DOHH2 (cell line): ENCODE measurements at regions not wholly inside any gene's neighbourhood (a gene's known extent, or its start where the extent isn't known, plus 50 kb on each side); places are given as distances from the start of the nearest gene placed in this dataset.

Experiments used
- EZH2phosphoT487 ChIP-seq: fragments of 200-600 bp; sonication (generic); IDR thresholded peaks from 2 replicates; pipeline ENCODE4 v1.6.1; 2017; ENCODE audit warnings: borderline replicate concordance, mild to moderate bottlenecking, antibody characterized with exemption, low read length, moderate library complexity, mixed read lengths
- TF ChIP-seq, protein P1 (sequence below): fragments of 200-600 bp; sonication (generic); IDR thresholded peaks from one replicate; pipeline ENCODE4 v1.5.1; 2014; ENCODE audit warnings: antibody characterized with exemption, mild to moderate bottlenecking, low read depth, low read length; ENCODE audit not compliant: poor library complexity, severe bottlenecking

DNA sequence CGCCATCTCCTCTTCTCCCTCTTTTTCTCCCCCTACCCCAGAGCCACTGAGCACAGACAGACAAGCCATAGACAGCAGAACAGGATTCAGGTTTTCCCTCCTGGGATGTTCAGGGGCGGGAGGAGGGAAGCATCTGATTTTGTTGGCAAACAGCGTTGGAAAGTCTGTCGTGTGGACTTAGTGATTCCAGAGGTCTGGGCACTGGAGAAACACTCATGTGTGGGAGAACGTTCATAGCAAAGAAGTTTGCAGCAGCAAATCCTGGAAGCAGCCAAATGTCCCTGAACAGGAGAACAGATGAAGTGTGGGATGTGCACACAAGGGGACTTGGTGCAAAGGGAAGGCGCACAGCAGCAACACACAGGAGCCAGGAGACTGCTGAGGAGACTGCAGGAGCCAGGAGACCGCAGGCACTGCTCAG lies 264.1 kb upstream of the CDYL start:
- TF ChIP-seq, protein P1, sequence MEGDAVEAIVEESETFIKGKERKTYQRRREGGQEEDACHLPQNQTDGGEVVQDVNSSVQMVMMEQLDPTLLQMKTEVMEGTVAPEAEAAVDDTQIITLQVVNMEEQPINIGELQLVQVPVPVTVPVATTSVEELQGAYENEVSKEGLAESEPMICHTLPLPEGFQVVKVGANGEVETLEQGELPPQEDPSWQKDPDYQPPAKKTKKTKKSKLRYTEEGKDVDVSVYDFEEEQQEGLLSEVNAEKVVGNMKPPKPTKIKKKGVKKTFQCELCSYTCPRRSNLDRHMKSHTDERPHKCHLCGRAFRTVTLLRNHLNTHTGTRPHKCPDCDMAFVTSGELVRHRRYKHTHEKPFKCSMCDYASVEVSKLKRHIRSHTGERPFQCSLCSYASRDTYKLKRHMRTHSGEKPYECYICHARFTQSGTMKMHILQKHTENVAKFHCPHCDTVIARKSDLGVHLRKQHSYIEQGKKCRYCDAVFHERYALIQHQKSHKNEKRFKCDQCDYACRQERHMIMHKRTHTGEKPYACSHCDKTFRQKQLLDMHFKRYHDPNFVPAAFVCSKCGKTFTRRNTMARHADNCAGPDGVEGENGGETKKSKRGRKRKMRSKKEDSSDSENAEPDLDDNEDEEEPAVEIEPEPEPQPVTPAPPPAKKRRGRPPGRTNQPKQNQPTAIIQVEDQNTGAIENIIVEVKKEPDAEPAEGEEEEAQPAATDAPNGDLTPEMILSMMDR = no peak
- TF ChIP-seq EZH2phosphoT487 = no peak
